Uterus (tissue), 2 donors: ENCODE measurements at regions not wholly inside any gene's neighbourhood (a gene's known extent, or its start where the extent isn't known, plus 50 kb on each side); places are given as distances from the start of the nearest gene placed in this dataset.

Source experiments
- POLR2A ChIP-seq, 2 donors: fragments of 450-650 bp; IDR thresholded peaks; one replicate each; pipeline ENCODE4 v1.6.1; 2016; ENCODE audit warnings: antibody characterized with exemption in 2 of 2, mild to moderate bottlenecking in 1 of 2, moderate library complexity in 1 of 2
- TF ChIP-seq, protein P1 (sequence below), 4 experiments: fragments of 200-600 bp in 2 of 4; fragments of 450-650 bp in 2 of 4; sonication (generic) in 2 of 4; IDR thresholded peaks; one replicate each; pipeline ENCODE4 v1.5.1; 2016 to 2019; ENCODE audit warnings: antibody characterized with exemption in 4 of 4, mild to moderate bottlenecking in 2 of 4, moderate library complexity in 1 of 4

DNA sequence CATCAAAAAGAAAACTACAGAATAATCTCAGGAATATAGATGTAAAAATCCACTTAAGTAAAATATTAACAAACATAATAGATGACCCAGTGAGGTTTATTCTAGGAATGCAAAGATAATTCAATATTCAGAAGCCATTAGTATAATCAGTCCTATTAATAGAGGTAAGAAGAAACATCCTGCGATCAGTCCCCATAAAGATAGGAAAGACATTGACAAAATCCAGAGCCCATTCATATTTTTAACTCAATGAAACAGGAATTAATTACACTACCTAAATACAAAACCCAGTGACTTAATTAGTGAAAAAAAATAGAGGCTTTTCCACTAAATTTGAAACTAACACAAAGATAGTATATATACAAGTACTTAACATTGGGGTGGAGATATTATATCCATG lies 321.4 kb upstream of the INTU start:
- TF ChIP-seq, protein P1, sequence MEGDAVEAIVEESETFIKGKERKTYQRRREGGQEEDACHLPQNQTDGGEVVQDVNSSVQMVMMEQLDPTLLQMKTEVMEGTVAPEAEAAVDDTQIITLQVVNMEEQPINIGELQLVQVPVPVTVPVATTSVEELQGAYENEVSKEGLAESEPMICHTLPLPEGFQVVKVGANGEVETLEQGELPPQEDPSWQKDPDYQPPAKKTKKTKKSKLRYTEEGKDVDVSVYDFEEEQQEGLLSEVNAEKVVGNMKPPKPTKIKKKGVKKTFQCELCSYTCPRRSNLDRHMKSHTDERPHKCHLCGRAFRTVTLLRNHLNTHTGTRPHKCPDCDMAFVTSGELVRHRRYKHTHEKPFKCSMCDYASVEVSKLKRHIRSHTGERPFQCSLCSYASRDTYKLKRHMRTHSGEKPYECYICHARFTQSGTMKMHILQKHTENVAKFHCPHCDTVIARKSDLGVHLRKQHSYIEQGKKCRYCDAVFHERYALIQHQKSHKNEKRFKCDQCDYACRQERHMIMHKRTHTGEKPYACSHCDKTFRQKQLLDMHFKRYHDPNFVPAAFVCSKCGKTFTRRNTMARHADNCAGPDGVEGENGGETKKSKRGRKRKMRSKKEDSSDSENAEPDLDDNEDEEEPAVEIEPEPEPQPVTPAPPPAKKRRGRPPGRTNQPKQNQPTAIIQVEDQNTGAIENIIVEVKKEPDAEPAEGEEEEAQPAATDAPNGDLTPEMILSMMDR (IDR thresholded peaks at IDR 0.05), result no peak
- TF ChIP-seq POLR2A (IDR thresholded peaks at IDR 0.05), result no peak
